Activated naive CD8-positive, alpha-beta T cell treated with anti-CD3 and anti-CD28 coated beads, Interleukin-2, amount 10 ng/mL, durations not matched to agents 7 days and 5 days (primary cell): ENCODE measurements at regions not wholly inside any gene's neighbourhood (a gene's known extent, or its start where the extent isn't known, plus 50 kb on each side); places are given as distances from the start of the nearest gene placed in this dataset.

Experiments
- ATAC-seq: fragments of 150-1000 bp; cut with Tn5 transposase; one replicate; pipeline ENCODE4 v1.10.0; 2021; ENCODE audit warnings: low read depth, moderate library complexity
- POLR2A ChIA-PET: fragments of 350-600 bp; sonication (Branson Sonifier 250); formaldehyde crosslinking; loops from one replicate; lab custom pipeline; 2021; ENCODE audit warnings: antibody characterized with exemption; lab: Charles Lee
- DNase-seq: peaks from one replicate; pipeline ENCODE4 v3.0.0; 2021
- H3K27ac Mint-ChIP-seq: one replicate; pipeline ENCODE4 v1.8.0; 2022; ENCODE audit warnings: mild to moderate bottlenecking, mixed read lengths
- H3K27me3 Mint-ChIP-seq: one replicate; pipeline ENCODE4 v1.8.0; 2022; ENCODE audit warnings: mild to moderate bottlenecking, moderate library complexity, mixed read lengths
- H3K36me3 Mint-ChIP-seq: one replicate; pipeline ENCODE4 v1.8.0; 2021; ENCODE audit warnings: mild to moderate bottlenecking, mixed read lengths
- H3K4me1 Mint-ChIP-seq: one replicate; pipeline ENCODE4 v1.8.0; 2021; ENCODE audit warnings: mixed read lengths
- H3K4me3 Mint-ChIP-seq: one replicate; pipeline ENCODE4 v1.8.0; 2022; ENCODE audit warnings: mild to moderate bottlenecking, moderate library complexity, mixed read lengths
- H3K9me3 Mint-ChIP-seq: one replicate; pipeline ENCODE4 v1.8.0; 2021; ENCODE audit warnings: mixed read lengths

DNA sequence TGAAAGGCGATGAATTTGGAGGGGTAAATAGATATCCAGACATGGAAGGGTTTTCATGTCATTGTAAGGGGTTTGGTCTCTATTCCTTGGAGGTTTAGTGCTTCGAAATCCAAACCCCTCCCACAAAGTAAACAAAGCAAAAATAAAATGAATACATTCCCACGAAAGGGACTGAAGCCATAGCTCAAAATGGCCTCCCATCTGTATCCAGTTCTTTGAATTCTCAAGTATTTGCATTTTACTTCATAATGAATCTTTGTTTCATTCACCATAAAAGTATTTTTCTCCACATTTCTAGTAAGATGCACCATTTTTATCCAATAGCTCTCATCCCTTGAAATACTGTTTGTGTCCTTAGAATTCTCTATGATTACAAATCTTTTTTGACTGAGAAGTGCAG, 103.2 kb upstream of the DTNA start:
- no peak for ATAC-seq
- no peak overlapping the region for H3K27ac Mint-ChIP-seq
- H3K4me1 Mint-ChIP-seq = no peaks in the 10 kb centered on the region
- no peaks in the 10 kb centered on the region for H3K9me3 Mint-ChIP-seq
- no peak for DNase-seq
- H3K36me3 Mint-ChIP-seq = no peaks in the 10 kb centered on the region
- POLR2A ChIA-PET = no interaction called here
- no peak overlapping the region for H3K4me3 Mint-ChIP-seq
- H3K27me3 Mint-ChIP-seq = no peaks in the 10 kb centered on the region

GRCh38 chr18:34608064-34608463, 102.0 kb upstream of the DTNA start:
- no peaks in the 10 kb centered on the region for H3K36me3 Mint-ChIP-seq
- no peaks in the 10 kb centered on the region for H3K4me1 Mint-ChIP-seq
- DNase-seq (no peak), ATAC-seq (no peak)
- no peaks in the 10 kb centered on the region for H3K9me3 Mint-ChIP-seq
- no peaks in the 10 kb centered on the region for H3K27me3 Mint-ChIP-seq
- no peak overlapping the region for H3K27ac Mint-ChIP-seq
- no peak overlapping the region for H3K4me3 Mint-ChIP-seq
- POLR2A ChIA-PET = no interaction called here

GRCh38 chr18:34609986-34610648, 100.0 kb upstream of the DTNA start:
- Mint-ChIP-seq H3K9me3 (no peaks in the 10 kb centered on the region), H3K27me3 (no peaks in the 10 kb centered on the region), H3K4me3 (no peak overlapping the region)

DNA sequence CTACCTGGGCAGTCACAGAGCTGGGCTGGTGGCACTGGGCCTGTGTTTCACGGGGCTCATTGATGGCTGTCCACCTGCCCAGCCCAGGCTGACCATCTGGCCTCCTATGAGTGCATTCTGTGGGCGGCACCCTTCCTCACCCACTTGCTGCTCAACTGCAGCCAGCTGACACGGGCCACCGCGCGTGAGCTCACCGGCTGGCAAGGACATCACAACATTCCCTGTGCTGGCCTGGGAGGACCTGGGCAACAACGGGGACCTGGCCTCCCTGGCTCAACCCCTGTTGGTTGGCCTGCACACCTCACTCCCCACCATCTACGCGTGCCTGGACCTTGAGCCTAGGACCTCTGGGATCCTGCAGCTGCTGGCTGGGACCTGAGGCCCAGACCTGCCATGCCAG, 98.2 kb upstream of the DTNA start:
- Mint-ChIP-seq H3K9me3 (peaks cover 1% of the 10 kb centered on the region), H3K36me3 (no peaks in the 10 kb centered on the region), H3K27ac (no peak overlapping the region), H3K4me3 (no peak overlapping the region), H3K4me1 (no peaks in the 10 kb centered on the region), H3K27me3 (no peaks in the 10 kb centered on the region)
- no peak for DNase-seq
- ATAC-seq = no peak
- POLR2A ChIA-PET = no interaction called here

More at GRCh38 chr18:34609986-34610648, 100.0 kb upstream of the DTNA start:
- no peak for DNase-seq
- POLR2A ChIA-PET = no interaction called here
- Mint-ChIP-seq H3K4me1 (no peaks in the 10 kb centered on the region), H3K27ac (no peak overlapping the region), H3K36me3 (no peaks in the 10 kb centered on the region)
- ATAC-seq = no peak

DNA sequence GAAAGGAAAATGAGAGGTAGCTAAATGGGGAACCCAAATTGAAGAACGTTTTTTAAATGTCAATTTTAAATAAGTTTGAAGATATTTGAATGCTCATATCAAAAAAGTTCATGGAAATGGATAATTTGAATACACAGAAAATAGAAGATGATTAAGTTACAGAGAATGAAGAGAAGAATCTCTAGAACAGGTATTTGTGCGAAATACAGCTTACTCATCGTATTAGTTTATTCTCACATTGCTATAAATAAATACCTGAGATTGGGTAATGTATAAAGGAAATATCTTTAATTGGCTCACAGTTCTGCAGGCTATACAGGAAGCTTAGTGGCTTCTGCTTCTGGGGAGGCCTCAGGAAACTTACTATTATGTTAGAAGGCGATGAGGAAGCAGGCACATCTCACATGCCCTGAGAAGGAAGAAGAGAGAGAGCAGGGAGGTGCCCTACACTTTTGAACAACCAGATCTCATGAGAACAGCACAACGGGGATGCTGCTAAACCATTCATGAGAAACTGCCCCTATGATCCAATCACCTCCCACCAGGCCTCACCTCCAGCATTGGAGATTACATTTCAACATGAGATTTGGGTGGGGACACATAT, 89.7 kb upstream of the DTNA start:
- ATAC-seq = no peak
- no peaks in the 10 kb centered on the region for H3K4me1 Mint-ChIP-seq
- POLR2A ChIA-PET = no interaction called here
- peaks cover 3% of the 10 kb centered on the region for H3K27me3 Mint-ChIP-seq
- H3K9me3 Mint-ChIP-seq = peaks cover 9% of the 10 kb centered on the region
- no peak overlapping the region for H3K27ac Mint-ChIP-seq
- no peak overlapping the region for H3K4me3 Mint-ChIP-seq
- DNase-seq = no peak
- no peaks in the 10 kb centered on the region for H3K36me3 Mint-ChIP-seq

GRCh38 chr18:34623557-34623956, 86.5 kb upstream of the DTNA start:
- POLR2A ChIA-PET = no interaction called here
- H3K4me1 Mint-ChIP-seq = no peaks in the 10 kb centered on the region
- DNase-seq (no peak), ATAC-seq (no peak)
- peaks cover 8% of the 10 kb centered on the region for H3K9me3 Mint-ChIP-seq
- H3K4me3 Mint-ChIP-seq = no peak overlapping the region
- peaks cover 5% of the 10 kb centered on the region for H3K27me3 Mint-ChIP-seq
- no peaks in the 10 kb centered on the region for H3K36me3 Mint-ChIP-seq
- no peak overlapping the region for H3K27ac Mint-ChIP-seq

- no peaks in the 10 kb centered on the region for H3K4me1 Mint-ChIP-seq
- peaks cover 8% of the 10 kb centered on the region for H3K9me3 Mint-ChIP-seq
- H3K36me3 Mint-ChIP-seq = no peaks in the 10 kb centered on the region
- peaks cover 5% of the 10 kb centered on the region for H3K27me3 Mint-ChIP-seq
- ATAC-seq (no peak), DNase-seq (no peak)
- H3K4me3 Mint-ChIP-seq = no peak overlapping the region
- H3K27ac Mint-ChIP-seq = no peak overlapping the region
- POLR2A ChIA-PET = no interaction called here
Measured at GRCh38 chr18:34624551-34624950, 85.5 kb upstream of the DTNA start.

- Mint-ChIP-seq H3K27me3 (peaks cover 5% of the 10 kb centered on the region), H3K4me3 (no peak overlapping the region), H3K36me3 (no peaks in the 10 kb centered on the region), H3K4me1 (no peaks in the 10 kb centered on the region), H3K9me3 (no peaks in the 10 kb centered on the region), H3K27ac (no peak overlapping the region)
- ATAC-seq = no peak
- DNase-seq = no peak
- POLR2A ChIA-PET = no interaction called here
Measured at GRCh38 chr18:34626404-34627136, 83.5 kb upstream of the DTNA start.

DNA sequence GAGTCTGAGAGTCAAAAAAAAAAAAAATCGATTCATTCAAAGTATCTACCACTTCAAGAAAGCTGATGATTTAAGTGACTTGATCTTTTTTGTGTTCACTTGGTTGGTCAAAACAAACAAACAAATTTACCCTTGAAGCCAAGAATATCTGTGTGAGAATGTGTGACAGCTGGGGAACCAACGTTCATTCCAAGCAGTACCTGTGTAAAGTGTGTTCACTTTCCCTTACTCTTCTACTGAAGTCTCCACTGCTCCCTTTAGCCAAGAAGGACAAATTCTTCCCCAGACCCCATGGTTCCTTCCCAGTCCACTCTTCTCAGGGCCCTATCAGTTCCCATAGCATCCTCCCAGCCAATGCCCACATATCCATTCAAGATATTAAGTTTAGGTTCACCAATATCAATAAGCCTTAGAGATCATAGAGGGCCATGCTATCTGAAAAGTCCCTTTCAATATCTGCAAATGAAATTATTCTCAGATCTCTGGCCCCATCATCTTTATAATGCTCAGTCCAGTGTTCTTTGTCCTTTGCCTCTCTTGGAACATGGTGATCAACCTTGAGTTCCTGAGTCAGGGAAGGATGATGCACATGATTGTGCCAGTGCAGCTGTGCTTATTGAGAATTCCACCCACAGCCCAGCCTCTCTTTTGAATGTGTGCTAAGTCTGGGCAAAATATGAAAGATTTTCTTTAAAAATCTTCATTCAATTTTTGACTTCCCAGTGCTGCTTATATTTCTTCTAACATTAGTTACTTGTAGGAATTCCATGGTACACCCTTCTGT, 82.8 kb upstream of the DTNA start:
- no peak overlapping the region for H3K27ac Mint-ChIP-seq
- no peaks in the 10 kb centered on the region for H3K9me3 Mint-ChIP-seq
- POLR2A ChIA-PET = no interaction called here
- no peaks in the 10 kb centered on the region for H3K36me3 Mint-ChIP-seq
- DNase-seq = no peak
- peaks cover 5% of the 10 kb centered on the region for H3K27me3 Mint-ChIP-seq
- no peak overlapping the region for H3K4me3 Mint-ChIP-seq
- no peaks in the 10 kb centered on the region for H3K4me1 Mint-ChIP-seq
- no peak for ATAC-seq

GRCh38 chr18:34631093-34631966, 78.8 kb upstream of the DTNA start:
- H3K27ac Mint-ChIP-seq = no peak overlapping the region
- H3K4me3 Mint-ChIP-seq = no peak overlapping the region
- H3K36me3 Mint-ChIP-seq = no peaks in the 10 kb centered on the region
- ATAC-seq (no peak), DNase-seq (no peak)
- POLR2A ChIA-PET = no interaction called here
- no peaks in the 10 kb centered on the region for H3K9me3 Mint-ChIP-seq
- H3K4me1 Mint-ChIP-seq = no peaks in the 10 kb centered on the region
- H3K27me3 Mint-ChIP-seq = peaks cover 2% of the 10 kb centered on the region

DNA sequence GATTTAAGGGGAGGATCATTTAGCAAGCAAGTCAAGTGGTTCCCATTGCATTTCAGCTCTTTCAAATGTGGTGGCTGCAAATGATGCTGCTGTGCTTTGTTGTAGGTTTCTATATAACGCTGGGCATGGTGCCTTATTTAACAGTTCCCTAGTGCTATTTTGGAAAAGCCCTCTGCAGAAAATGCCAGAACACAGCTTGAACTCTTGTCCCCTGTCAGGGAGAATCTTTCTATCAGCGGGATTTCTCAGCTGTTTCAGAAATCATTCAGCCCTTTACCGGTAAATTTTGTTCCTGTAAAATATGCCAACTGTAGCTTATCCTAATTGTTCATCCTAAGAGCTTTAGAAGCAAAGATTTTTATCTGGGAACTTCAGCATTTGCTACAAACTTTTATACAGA, 77.8 kb upstream of the DTNA start:
- DNase-seq (no peak), ATAC-seq (no peak)
- Mint-ChIP-seq H3K27me3 (peaks cover 1% of the 10 kb centered on the region), H3K9me3 (no peaks in the 10 kb centered on the region), H3K4me3 (no peak overlapping the region), H3K36me3 (no peaks in the 10 kb centered on the region), H3K27ac (no peak overlapping the region), H3K4me1 (no peaks in the 10 kb centered on the region)
- POLR2A ChIA-PET = no interaction called here

DNA sequence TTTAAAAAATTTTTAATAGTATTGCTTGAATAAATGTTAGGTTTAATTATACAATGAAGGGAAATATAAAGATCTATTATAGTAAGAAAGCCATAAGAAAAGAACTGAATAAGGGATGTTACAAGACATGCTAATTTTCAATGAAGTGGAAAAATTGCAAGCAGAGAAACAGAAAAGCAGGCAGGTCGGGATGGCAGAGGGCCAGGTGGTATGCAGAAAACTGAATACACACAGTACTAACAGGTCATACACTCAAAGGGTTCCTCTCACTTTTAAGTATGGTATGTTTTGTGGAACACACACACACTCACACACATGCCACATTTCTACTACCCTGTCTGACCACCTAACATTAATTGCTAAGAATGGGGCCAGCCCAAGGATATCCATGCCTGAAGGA, 76.7 kb upstream of the DTNA start:
- ATAC-seq = no peak

More for the DNA sequence above, 76.7 kb upstream of the DTNA start:
- Mint-ChIP-seq H3K27ac (no peak overlapping the region), H3K4me1 (no peaks in the 10 kb centered on the region), H3K36me3 (no peaks in the 10 kb centered on the region), H3K9me3 (no peaks in the 10 kb centered on the region), H3K4me3 (no peak overlapping the region), H3K27me3 (no peaks in the 10 kb centered on the region)
- DNase-seq = no peak
- POLR2A ChIA-PET = no interaction called here
